HG03175 (cell line): ENCODE measurements at regions not wholly inside any gene's neighbourhood (a gene's known extent, or its start where the extent isn't known, plus 50 kb on each side); places are given as distances from the start of the nearest gene placed in this dataset.

Source experiments
- ATAC-seq: cut with Tn5 transposase; IDR thresholded peaks from one replicate; pipeline ENCODE4 v1.9.1; 2021; ENCODE audit warnings: mild to moderate bottlenecking, moderate library complexity; ENCODE audit not compliant: unreplicated experiment

GRCh38 chr6:21648475-21649050, 55.0 kb downstream of the SOX4 start:
- ATAC-seq = peak; percentile 77

- ATAC-seq = no peak
Measured at GRCh38 chr6:21653323-21653722, 59.8 kb downstream of the SOX4 start.

- no peak for ATAC-seq
Measured at GRCh38 chr6:21653905-21654304, 60.4 kb downstream of the SOX4 start.

DNA sequence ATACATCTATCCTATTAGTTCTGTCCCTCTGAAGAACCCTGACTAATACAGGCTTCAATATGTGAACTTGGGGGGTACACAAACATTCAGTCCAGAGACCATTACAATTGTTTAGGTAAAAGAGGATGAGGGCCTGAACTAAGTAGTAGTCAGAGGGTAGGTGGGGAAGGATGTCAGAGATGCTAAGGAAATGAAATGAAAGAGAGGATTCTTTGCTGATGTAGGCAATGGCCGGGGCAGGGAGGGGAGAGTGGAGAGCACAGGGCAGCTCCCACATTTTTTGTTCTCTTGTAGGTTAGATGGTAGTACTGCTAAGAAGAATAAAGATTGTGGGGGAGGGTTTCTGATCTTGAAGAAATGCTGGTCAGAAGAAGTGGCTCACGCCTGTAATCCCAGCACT, 60.8 kb downstream of the SOX4 start:
- no peak for ATAC-seq

DNA sequence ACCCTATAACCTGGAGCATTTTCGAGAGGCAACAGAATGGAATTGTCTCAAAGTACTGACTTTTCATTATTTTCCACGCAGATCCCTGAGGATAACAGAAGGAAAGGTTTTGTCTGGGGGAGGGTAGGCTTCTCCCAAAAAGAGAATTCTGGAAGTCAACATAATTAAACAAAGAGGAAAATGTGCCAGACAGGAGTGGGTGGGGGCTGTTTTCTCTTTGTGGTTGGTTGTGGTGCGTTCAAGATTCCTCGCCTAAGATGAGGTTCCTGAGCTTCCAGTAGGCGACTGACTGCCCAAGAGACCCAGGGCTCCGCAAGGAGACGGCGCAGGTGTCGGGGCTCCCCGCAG, 70.4 kb downstream of the SOX4 start:
- ATAC-seq = no peak

DNA sequence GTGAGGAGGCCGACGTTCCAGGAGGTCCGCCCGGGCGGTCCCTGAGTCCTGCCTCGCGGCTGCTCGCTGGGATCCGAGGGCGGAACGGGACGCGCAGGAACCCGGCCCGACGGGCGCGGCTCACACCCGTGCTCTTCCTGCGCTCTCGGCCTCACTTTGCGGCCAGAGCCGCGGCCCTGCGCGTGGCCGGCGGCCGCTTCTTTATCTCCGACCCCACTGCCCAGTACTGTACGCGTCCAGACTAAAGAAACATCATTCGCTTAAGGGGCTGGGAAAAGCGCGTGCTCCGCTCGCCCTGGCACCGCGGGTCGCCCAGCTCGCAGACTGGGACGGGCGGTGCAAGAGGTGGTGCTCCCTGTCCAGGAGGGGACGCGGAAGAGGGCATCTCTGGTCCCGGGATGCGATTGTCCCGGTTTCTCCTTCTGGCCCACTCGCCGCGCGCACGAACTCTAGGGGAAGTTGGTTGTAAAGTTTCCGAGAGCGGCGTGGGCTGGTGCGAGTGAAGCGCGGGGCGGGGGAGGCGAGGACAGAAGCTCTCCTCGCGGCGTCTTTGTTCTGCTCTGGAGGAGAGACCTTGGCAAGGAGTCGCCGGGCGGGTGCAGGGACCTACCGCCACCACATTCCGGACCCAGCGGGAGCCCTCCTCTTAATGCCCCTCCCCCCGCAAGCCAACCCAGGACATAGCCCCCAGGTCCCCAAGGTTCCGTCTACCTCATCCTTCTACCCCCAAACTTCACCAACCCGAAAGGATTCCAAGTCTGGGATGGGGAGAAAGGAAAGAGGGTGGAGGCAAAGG, 71.0 kb downstream of the SOX4 start:
- no peak for ATAC-seq

DNA sequence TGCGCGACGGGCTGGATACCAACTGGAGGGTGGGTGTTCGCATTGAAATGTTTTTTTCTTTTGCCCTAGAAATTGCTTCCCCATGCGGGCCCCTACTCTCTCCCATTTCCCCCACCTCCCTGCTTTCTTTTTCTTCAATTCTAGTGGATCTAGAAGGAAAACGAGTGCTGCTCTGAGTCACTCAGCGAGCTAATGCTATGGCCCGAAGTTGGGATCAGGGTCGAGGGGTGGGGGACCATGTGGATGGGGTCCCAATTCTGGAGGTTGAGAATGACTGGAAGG, 71.5 kb downstream of the SOX4 start:
- no peak for ATAC-seq

DNA sequence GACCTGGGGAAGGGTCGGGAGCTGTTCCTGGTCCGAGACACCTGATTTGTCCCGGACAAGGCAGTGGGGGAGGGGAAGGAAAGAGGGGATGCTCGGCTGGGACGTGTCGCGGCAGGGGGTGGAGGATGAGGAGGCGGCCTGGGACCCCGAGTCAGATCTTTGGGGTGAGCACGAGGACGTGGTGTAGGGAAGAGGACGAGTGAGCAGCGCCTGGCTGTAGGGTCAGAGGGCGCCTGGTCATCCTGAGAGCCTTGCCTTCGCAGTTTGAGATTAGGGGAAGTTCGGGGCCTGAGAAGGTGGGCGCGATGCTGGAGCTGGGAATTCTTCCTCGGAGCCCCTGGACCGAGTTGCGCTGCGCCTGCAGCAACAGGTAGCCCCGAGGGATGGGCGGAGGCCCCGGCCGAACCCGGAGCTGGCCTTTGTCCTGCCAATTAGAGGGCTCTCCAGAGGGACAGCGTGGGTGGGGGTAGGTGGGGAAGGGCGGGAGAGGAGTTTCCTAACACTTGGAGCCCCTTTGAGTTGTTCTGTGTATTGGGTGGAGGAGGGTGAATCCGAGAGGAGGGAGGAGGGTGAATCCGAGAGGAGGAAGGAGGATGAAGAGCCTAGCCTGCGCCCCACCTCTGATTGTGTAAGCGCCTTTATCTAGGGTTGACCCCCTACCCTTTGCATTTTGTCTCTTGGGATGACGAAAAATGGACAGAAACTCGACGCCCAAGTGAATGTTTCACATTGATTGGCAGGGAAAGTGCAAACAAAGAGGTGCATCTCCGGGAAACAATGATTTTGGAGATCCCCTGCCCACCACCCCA, 72.0 kb downstream of the SOX4 start:
- ATAC-seq = no peak

DNA sequence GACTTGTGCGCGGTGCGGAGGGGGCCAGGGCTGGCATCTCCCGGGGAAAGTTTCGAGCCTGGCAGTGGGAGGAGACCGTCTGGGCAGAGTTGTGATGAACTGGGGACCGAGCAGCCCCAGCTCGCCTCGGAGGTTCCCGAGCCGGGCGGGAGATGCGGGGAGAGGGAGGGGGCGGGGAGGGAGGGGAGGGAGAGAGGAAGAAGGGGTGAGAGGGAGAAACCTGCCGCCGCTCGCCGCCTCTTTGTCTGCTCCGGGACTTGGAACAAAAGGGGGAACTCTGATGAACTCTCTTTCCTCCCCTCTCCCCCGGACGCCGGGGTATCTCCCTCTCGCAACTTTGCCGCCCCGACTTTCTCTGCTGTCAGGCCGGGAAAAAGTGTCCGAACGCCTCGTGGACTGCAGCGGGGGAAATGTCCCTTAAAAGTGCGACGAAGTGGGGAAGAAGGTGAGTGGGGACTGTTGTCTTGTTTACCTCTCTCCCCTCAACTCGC, 72.7 kb downstream of the SOX4 start:
- ATAC-seq = no peak

- no peak for ATAC-seq
Measured at GRCh38 chr6:21666853-21667681, 73.5 kb downstream of the SOX4 start.

GRCh38 chr6:21668795-21669194, 75.2 kb downstream of the SOX4 start:
- ATAC-seq = no peak

DNA sequence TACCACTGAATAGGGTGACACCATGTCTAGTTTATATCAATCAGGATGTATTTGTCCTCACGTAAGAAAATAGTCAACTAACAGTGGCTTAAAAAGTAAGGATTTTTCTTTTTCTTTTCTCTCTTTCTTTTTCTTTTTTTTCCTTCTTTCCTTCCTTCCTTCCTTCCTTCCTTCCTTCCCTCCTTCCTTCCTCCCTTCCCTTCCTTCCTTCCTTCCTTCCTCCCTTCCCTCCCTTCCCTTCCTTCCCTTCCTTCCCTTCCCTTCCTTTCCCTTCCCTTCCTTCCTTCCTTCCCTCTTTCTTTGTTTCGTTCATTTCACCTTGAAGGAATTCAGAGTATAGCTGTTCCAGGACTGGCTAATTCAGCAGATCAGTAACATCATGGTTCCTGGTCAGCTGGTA, 83.2 kb downstream of the SOX4 start:
- ATAC-seq = no peak

DNA sequence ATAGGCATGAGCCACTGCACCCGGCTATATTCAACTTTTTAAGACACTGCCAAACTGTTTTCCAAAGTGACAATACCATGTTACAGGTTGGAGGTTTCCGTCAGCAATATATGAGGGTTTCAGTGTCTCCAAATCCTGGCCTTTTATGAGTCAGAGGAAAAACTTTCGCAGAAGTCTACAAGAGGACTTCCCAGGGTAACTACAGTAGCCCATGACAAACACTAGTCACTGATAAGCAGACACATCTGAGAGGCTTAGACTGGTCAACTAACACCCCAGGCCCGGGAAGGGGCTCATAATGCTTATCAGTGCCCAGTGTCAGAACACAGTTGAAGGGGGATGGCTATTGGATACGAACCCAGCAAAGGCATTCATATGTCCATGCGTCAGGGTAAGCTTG, 85.4 kb downstream of the SOX4 start:
- ATAC-seq = no peak

DNA sequence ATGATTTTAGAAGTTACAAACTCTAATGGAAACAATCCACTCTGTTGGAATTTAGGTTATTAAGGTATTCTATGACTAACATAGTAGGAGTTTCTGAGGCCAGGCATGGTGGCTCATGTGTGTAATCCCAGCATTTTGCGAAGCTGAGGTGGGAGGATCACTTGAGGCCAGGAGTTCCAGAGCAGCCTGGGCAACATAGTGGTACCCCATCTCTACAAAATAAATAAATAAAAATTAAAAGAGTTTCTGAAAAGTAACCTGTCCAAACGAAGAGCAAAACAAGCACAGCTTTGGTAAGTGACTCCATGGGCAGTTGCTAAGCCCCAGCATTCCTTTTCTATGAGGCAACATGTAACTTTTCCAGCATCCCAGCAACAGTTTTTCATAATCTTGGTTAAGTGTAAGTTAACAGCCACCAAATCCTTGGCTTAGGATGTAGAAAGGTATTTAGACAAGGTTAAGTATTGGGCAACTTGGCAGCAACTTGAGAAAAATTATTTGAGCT, 86.3 kb downstream of the SOX4 start:
- no peak for ATAC-seq

- no peak for ATAC-seq
Measured at GRCh38 chr6:21680611-21681010, 87.1 kb downstream of the SOX4 start.

- ATAC-seq = no peak
Measured at GRCh38 chr6:21690489-21690888, 96.9 kb downstream of the SOX4 start.

DNA sequence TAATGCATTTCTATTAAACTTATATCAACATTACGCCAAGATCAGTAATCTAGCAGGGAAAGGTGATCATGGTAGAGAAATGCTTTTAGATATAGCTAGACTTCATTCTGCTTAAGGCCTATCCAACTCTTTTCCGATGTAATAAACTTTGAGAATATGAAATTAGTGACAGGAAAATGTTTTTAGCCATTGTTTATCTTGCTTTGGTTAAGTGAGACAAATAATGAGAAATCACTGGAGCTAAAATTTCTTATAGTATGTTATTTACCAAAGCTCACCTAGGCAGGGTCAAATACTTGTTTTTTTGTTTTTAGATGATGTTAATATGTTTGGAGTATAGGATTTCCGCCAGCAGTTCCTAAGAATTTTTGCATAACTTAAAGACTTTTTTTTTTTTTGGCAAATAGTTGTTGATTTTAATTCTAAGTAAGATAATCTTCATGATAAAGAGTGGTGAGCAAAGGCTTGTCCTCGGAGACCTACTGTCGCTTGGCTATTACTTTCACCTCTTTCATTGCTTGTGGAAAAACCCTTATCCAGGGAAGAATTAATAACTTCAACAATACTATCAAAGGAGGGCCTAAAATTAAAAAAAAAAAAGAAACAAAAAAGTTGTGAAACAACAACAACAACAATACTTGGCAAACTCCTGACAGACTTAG, 98.3 kb downstream of the SOX4 start:
- ATAC-seq = no peak

DNA sequence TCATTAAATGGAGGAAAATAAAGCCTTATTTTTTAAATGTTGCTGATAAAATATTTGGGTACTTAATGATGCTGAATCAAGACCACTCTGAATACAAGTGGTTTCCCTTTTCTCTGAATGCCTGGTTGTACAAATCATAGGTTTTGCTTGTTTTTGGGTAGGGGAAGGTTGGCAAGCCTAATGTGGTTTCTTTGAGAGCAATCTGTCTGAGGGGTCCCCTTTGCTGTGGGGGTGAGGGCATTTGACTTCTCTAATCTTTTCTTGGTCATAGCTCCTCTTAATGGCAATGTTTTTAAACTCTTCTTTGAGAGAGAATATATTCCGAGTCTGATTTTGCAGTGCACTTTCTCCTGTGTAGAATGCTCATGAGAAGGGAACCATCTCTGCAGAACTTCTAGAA, 99.2 kb downstream of the SOX4 start:
- ATAC-seq = no peak

- ATAC-seq = no peak
Measured at GRCh38 chr6:21694168-21694567, 100.6 kb downstream of the SOX4 start.

- no peak for ATAC-seq
Measured at GRCh38 chr6:21707524-21708319, 114.2 kb downstream of the SOX4 start.
